NCI-H82 (cell line): ENCODE measurements at regions not wholly inside any gene's neighbourhood (a gene's known extent, or its start where the extent isn't known, plus 50 kb on each side); places are given as distances from the start of the nearest gene placed in this dataset.
"Not testable (repeated sequence)": the region's sequence is repeated elsewhere in the genome, so short reads cannot be mapped to it uniquely, and the experiment has no call there.

Experiments
- DNase-seq: peaks from one replicate; lab custom pipeline; 2025; lab: John Stamatoyannopoulos, UW

GRCh38 chr18:22284581-22285360 lies 115.4 kb downstream of the GATA6 start:
- DNase-seq = no peak

GRCh38 chr18:22283855-22284254 lies 114.5 kb downstream of the GATA6 start:
- not testable (repeated sequence) for DNase-seq

GRCh38 chr18:22283397-22283796 lies 114.0 kb downstream of the GATA6 start:
- DNase-seq = no peak

- no peak for DNase-seq
These were observed 113.7 kb downstream of the GATA6 start for GRCh38 chr18:22283116-22283395.

GRCh38 chr18:22282311-22283115 lies 113.1 kb downstream of the GATA6 start:
- DNase-seq = no peak

GRCh38 chr18:22280453-22280750 lies 111.0 kb downstream of the GATA6 start:
- no peak for DNase-seq

- DNase-seq = no peak
These were observed 110.5 kb downstream of the GATA6 start for GRCh38 chr18:22279741-22280452.

- DNase-seq = no peak
These were observed 109.4 kb downstream of the GATA6 start for GRCh38 chr18:22278798-22279197.

- no peak for DNase-seq
These were observed 108.4 kb downstream of the GATA6 start for GRCh38 chr18:22277758-22278157.

- no peak for DNase-seq
These were observed 106.9 kb downstream of the GATA6 start for GRCh38 chr18:22276334-22276713.

- DNase-seq = no peak
These were observed 106.4 kb downstream of the GATA6 start for GRCh38 chr18:22275706-22276333.

- DNase-seq = no peak
These were observed 104.0 kb downstream of the GATA6 start for GRCh38 chr18:22273101-22274039.

GRCh38 chr18:22272242-22272641 lies 102.9 kb downstream of the GATA6 start:
- DNase-seq = peak; percentile 89

GRCh38 chr18:22271030-22271429 lies 101.6 kb downstream of the GATA6 start:
- DNase-seq = no peak

GRCh38 chr18:22268641-22269128 lies 99.3 kb downstream of the GATA6 start:
- DNase-seq = no peak

GRCh38 chr18:22267697-22268096 lies 98.3 kb downstream of the GATA6 start:
- DNase-seq = no peak

GRCh38 chr18:22267225-22267624 lies 97.8 kb downstream of the GATA6 start:
- no peak for DNase-seq

- no peak for DNase-seq
These were observed 96.4 kb downstream of the GATA6 start for GRCh38 chr18:22265838-22266237.

- no peak for DNase-seq
These were observed 90.9 kb downstream of the GATA6 start for GRCh38 chr18:22260208-22260820.

- DNase-seq = no peak
These were observed 87.7 kb downstream of the GATA6 start for GRCh38 chr18:22257022-22257543.

- no peak for DNase-seq
These were observed 84.7 kb downstream of the GATA6 start for GRCh38 chr18:22254088-22254487.
